ENCODE measurements at regions not wholly inside any gene's neighbourhood (a gene's known extent, or its start where the extent isn't known, plus 50 kb on each side); places are given as distances from the start of the nearest gene placed in this dataset.
"Not testable (repeated sequence)": the region's sequence is repeated elsewhere in the genome, so short reads cannot be mapped to it uniquely, and the experiment has no call there.

DNA sequence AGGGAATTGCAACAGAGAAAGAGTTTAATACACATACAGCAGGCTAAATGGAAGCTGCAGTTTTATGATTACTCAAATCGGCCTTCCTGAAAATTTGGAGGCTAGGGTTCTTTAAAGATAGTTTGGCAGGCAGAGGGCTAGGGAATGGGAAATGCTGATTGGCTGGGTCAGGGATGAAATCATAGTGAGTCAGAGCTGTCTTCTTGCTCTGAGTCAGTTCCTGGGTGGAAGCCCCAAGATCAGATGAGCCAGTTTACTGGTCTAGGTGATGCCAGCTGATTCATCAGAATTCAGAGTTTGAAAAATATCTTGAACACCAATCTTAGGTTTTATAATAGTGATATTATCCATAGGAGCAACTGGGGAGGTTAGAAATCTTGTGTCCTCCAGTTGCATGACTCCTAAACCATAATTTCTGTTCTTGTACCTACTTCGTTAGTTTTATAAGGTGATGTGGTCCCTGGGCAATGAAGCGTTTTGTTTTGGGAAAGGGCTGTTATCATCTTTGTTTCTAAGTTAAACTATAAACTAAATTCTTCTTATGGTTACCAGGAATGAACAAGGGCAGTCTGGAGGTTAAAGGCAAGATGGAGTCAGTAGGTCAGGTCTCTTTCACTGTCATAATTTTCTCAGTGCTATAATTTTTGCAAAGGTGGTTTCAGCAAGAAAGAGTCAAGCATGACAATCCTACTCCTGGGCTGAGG, 257.8 kb upstream of the CCDC196 start:
- peak; percentile 37 to 51 for DNase-seq

DNA sequence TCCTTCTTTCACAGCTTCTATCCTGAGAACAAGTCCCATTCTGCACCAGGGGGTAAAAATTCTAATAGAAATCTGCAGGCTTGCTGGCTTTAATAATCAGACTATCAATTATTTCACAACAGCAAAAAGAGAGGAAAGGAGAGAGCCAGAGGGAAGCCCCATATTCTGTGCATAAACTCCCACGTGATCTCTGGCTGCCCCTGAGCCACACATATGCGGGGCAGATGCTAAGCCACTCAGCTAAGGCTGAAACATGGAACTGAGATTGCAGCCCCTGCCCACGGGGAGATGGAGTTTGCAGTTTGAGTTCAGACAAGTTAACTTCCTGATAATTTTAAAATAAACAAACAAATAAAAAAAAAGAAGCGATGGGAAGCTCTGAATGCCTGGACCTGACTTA, 254.4 kb upstream of the CCDC196 start:
- DNase-seq: no peak

DNA sequence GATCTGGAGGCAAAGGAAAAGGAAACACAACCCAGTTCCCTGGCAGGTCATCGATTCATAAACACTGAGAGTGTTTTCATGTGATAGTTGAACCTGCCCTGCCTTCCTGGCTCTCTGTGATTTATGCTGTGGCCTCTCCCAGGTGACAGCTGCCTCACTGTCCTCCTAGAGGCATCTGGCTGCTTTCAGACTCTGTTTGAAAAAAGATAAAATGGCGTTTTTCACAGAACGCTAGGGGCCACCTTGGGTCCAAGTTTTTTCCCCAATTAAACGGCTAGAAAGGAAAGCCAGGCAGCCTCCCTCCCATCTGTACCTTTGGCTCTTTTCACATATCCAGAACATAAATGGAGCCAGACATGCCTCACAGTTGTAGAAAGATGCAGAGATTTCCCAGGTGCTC, 252.6 kb upstream of the CCDC196 start:
- no peak for DNase-seq

DNA sequence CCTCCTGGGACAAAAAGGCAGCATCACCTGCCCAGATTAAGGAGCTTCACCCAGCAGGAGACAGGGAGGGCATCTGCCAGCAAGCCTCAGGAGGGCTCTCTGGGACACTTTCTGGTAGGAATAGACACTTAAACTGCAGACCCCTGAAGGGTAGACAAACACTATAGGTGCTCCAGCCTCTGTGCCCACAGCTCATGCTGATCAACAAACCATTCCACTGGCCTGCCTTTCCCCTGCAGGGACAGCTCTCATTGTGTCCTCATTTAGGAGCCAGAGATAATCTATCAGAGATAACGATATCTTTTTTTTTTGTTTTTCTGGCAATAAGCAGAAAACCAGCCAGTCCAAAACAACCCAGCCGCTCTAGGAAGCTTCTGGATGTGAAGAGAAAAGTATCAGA, 251.8 kb upstream of the CCDC196 start:
- no peak for DNase-seq

DNA sequence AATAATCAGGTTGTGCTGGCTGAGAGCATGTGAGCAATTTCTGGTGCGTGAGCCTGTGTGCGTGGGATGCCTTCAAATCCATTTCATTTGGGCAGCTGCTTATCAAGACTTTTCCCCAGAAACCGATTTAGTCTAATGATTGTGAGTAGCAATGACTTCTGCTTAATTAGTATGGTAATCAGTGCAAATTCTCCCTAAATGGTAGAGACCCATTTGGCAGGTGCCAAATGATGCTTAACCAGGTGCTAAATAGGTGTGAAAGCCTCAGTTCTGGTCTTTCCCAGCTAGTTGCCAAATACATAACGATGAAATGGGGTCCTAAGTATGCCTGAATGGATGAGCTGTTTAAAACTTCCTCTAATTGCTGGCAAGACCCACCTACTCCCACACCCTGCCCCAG, 248.4 kb upstream of the CCDC196 start:
- no peak for DNase-seq

DNA sequence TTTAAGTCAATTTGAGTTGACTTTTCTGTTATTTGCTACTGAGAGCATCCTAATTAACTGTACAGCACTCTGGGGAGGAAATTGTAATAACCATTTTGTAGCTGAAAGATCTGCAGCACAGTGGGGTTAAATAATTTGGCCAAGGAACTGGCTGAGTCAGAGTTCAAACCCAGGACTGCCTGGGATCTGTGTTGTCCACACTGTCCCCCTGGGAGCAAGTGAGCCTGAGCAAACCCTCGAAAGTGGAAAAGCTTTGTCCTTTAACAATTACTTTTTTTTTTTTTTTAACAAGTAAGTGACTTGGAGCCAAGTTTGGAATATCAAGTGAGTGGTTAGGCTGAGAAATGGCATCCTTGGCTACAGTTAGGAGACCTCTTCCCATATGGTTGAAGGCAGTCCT, 247.2 kb upstream of the CCDC196 start:
- no peak for DNase-seq

DNA sequence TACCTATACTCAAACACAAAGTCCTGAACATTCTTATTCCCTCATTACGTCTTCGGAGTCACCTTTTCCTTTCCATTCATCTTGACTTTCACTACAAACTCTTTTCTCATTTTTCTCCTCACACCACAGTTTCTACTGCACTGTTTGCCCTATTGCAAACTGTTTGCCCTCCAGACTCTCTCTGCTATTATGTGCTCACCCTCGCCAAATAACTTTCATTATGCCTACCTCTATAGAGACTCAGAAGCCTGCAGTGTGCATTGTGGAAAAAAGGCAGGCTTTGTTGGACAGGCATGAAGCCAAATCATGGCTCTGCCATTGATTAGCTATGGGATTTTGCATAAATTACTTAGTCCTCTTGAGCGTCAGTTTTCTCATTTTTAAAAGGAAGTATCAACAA, 246.6 kb upstream of the CCDC196 start:
- no peak for DNase-seq

DNA sequence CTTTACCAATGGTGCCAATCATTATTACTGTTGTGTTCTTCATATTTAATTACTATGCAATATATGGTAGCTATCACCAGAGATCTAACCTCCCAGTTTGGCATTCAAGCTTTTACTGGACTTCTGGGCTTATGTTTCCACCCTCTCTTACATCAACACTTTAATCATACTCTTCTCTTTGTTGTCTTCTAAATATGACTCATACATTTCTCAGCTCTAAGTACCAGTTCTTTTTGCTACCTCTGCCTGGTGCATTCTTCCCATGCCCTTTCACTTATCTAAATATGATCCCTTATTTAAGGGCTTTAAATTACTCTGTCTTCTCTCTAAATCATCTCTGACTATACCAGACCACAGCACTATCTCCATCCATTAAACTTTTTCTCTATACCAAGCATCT, 246.1 kb upstream of the CCDC196 start:
- DNase-seq: no peak

DNA sequence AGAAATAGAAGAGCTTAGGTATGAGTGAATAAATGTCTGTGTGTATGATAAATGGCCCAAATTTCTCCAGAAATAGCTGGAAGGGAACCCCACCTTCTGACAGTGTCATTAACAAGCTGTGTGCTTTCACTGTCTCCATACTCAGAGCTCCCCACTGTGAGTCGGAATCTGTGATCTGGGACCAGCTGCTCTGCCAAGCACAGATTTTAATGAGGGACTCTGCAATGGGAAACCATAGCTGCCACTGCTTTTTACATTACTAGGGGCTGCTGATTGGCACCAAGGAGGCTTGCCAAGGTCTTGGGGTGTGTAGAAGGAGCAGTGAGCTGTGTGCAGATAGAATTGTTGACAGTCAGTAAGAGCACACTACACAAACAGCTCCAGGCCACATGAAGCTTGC, 244.2 kb upstream of the CCDC196 start:
- DNase-seq: no peak

DNA sequence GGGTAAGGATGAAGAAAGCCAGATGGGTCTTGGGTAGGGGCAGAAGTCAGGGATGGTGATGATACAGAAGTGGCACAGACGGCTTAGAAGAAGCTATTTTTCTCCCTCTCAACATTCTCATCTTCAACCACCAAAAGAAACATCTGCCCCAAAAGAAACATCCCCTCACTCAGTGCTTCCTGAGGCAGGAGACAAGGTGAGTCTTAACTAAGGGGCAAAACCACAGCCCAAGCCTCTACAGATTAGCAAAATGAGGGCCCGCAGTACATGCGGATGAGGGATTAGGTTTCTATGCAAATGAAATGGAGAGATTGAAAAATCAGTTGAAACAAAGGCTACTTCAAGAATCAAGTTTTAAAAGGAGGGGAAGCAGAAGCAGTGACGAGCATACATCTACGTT, 241.3 kb upstream of the CCDC196 start:
- DNase-seq: no peak

DNA sequence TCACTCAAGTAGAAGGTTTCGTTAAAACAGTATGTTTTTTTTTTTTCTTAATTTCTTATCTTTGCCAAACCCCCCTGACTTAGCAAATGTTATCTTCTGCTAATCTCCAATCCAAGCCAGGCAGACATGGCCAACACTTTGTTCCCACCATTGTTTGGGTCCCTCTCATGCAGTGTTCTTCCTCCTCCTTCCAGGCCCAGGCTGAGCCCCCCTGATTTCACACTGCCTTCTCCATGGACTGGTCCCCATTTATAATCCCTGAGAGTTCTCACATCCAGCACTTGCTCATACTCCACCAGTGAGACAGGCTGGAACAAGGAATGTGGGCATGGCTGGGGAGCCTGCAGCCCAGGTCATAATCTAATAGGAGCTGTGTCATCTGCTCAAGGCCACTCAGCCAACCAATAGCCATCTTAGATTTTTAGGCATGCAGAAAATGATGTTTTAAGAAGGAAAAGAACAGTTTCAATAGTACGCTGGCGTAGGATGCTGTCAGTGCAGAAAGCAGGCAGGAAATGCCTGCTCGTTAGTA, 238.4 kb upstream of the CCDC196 start:
- DNase-seq: no peak

DNA sequence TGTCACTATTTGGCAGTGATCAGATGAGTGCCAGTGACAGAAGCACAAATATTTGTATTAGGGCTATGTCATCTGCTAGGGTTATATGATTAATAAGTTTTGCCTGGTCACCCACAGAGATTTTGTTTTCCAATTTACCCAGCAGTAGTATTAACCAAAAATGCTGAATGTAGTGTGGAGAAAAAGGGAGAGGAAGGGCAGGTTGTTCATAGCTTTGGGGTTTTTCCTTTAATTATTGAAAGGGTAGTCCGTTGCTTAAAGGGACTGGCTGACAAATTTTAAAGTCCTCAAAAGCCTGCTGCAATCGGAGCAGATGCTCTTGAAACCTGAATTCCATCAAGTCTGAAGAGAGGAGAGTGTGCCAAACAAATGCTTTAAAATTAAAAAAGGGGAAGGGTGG, 237.9 kb upstream of the CCDC196 start:
- no peak for DNase-seq

DNA sequence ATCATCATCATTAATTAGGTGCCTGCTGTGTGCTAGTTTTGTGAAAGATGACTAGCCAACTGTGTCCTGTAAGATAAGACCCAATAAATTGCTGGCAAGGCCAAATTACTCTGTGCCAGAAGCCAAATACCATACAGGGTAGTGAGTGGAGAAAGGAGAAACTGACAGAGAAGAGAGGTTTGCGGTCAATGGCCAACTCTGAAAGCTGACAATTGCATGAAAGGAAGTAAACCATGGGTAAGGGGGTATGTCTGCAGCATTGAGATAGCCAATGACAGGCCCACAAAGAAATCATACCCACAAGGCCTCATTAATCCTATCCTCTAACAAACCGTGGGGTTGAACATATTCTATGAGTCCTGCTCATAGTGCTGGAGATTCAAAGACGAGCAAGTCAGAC, 236.6 kb upstream of the CCDC196 start:
- DNase-seq: no peak

DNA sequence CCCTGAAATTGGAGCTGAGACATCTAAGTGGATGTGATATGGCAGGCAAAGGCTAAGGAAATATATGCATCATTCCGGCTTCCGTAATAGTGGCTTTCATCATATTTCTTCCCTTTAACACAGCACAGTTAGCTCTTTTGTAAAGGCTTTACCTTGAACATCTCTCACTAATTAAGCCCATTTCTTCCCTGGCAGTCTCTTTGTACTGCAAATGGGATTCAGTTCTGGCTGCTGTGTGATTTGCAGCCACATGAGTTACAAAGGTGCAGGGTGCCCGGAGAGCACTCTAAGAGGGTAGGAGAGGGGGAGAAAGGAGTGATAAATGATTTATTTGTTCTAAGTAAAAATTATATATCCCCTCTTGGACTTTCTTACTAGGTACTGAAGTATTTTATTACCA, 232.1 kb upstream of the CCDC196 start:
- no peak for DNase-seq

DNA sequence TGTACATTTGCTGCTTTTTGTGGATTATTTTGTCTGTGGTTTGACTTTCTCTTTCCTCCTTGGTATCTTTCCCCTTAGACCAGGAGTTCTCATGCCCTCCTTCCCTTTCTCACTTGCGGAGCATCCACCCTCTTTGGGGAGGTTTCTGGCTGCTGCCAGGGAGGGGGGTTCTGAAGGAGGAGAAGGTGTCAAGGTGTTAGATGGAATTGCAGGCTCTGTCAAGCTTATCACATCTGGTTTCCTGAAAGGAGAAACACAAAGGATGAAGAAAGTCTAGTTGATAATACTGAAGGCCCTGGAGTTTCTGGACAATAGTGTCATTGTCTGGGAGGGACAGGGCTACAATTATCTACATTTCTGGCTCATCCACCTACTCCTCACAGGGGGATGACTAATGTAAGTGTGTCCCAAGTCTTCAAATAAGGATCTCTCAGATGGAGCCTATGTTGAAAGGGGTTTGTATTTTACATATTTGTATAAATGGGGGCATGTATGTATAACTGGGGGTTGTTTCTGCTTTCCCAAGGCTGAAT, 217.3 kb upstream of the CCDC196 start:
- DNase-seq: no peak

DNA sequence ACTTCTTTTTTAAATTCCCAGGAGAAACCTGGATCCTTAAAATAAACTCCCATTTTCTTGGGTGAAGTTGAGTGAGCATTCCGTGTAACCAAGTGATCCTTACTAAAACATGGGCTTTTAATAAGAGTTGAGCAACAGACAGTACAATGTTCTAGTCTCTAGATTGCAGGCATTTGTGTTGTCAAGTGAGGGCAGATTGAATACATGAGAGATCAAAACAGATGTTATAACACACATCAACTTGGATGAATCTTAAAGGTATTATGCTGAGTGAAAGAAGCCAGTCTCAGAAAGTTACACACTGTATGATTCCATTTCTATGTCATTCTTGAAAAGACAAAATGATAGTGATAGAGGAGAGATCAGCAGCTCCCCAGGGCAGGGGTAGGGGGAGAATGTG, 213.9 kb upstream of the CCDC196 start:
- no peak for DNase-seq

DNA sequence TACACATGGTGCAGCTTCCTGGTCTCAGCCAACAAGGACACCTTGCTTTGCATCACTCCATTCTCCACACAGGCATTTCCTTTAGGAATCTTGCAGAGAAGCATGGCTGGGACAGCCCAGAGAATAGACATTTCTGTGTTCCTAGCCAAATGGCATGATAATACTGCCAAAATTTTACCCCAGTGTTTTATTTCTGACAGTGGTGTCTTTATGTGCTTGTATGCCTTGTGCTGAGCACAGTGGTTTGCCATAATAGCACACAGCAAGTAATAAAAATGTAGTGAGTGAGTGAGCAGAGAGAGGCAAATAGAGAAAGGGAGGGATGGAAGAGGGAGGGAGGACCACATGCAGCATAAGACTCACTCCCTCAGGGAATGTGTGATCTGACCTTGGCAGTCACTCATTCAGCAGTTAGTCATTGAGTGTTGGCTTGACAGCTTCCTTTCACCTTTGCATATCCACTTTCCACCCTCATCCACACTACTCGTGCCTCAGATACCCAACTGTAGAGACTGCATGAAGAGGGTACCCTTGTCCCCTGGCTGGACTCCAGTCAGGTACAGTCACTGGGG, 212.8 kb upstream of the CCDC196 start:
- no peak for DNase-seq

DNA sequence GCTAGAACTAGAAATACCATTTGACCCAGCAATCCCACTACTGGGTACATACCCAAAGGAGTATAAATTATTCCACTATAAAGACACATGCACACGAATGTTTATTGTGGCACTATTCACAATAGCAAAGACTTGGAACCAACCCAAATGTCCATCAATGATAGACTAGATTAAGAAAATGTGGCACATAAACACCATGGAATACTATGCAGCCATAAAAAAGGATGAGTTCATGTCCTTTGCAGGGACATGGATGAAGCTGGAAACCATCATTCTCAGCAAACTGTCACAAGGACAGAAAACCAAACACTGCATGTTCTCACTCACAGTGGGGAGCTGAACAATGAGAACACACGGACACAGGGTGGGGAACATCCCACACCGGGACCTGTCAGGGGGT, 207.8 kb upstream of the CCDC196 start:
- DNase-seq: not testable (repeated sequence)

DNA sequence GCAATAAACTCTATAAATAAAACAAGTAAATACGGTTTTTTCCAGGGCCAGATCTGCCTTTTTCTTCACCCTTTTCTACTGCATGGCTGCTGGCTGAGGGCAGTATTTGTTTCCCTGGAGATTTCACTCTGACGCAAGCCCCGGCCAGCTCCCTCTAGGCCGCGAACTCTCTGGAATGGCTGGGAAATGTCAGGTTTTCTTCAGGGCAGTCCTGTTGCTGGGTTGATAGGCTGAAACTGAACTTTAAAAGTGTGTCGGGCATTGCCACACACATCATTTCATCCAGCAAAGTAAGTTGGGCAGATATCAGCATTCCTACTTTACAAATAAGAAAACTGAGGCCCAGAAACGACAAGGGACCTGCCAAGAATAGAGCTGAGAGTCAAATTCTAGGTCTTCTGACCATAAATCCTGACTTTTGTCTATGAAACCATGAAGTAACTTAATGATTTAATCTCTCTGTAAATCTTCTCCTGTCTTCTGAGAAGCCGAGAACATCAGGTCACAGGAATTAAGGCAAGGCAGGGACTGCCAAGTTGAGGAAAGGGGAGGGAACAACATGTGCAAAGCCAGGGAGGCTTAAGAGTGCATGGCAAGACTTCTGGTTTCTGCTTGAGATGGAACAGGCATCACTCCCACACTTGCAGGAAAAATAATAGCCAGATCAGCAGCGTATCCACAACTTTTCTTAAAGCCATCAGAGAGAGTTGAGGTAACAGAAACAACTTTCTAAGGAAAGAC, 205.0 kb upstream of the CCDC196 start:
- no peak for DNase-seq

DNA sequence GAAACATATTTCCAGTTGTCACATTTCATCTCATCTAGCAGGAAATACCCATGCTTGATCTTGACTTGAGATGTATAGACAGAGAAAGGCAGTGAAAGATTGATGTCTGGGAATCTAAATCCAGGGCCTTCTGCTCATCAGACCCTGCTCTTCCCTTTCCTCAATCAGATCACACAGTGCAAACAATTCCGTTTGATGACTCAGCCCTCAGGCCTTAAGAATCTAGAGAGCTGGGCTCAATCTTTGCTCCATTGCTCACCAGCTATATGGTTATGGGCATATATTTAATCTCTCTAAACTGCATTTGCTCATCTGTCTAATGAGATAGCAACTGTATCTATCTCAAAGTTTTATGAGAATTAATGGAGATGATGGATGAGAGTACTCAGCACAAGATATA, 201.8 kb upstream of the CCDC196 start:
- no peak for DNase-seq

DNA sequence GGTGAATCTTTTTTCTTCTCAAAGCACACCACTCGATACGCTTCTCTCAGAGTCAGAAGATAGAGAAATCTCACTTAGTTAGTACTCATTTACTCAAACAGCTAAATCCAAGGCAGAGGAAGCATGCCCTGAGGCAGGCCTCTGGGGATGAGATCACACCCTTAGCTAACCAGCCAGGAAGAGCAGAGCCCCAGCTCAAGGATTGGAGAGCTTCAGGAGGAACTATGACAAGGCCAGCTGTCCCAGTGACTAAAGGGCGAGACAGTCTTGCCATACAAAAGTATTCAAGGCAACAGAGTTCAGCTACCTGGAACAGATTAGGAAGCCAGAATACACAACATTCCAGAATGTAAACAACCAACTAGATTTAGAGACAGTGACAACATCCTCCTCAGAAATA, 197.7 kb upstream of the CCDC196 start:
- no peak for DNase-seq

DNA sequence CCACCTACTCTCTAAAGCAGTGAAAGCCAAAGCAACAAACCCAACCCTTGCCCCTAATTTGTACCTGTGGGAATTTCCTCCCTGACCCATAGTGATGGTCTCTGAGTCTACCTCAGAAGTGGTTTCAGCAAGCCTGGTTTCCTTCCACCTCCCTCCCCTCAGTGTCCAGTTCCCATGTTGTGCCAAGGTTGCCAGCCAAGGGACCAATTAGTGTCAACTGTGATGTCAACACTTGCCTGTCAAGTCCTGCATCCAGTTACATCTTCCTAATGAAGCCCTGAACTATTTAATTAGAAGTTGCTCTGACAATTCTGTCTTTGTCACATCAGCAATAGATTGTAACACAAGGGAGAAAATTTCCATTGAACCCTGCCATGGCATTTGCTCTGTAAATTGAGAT, 194.4 kb upstream of the CCDC196 start:
- no peak for DNase-seq

DNA sequence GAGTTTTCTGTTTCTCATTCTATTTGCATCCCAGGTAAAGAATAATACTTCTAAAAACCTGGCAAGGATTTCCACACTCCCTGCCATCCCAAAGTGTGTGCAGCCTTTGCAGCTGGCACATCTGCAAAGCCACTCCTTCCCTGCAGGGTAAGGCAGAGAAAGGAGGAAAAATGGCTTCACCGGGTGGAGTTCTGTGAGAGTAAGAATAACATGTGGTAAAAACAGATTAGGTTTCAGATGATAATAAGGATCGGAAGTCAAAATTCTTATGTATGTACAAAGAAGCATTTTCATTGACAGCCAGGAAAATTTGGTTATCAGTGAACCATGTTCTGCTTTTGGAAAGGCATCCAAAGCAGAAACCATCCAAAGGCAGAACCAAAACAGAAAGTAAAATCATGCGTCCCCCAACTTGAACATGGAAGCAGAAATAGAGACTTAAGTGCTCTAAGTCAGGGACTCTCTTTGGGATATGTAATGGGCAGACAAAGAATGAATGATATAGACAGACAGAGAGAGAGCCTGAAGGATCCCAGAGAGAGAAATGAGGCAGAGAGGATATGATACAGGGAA, 192.6 kb upstream of the CCDC196 start:
- no peak for DNase-seq

DNA sequence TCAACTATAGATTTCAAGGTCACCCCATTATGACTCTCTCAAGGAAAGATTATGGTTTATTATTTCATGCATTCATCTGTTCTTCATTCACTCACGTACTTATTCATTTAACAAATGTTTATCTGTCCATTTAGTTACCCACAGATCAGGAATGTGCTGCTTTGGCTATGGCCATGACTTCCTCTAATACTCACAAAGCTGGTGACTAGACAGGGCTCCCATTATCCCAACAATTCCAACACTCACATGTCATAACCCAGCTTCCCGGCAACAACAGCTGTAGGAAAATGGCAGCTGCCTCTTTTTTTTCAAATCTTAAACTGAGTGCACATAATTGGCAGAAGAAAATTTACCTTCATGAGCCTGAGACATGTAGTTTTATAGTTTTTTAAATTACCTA, 190.8 kb upstream of the CCDC196 start:
- no peak for DNase-seq

All from activated T-cell treated with anti-CD3 and anti-CD28 coated beads, Interleukin-2, amount 50 U/mL, for 48 hours (primary cell).